AG09309 (cell line): ENCODE measurements at regions not wholly inside any gene's neighbourhood (a gene's known extent, or its start where the extent isn't known, plus 50 kb on each side); places are given as distances from the start of the nearest gene placed in this dataset.

Experiments used
- DNase-seq: peaks from one replicate; pipeline ENCODE4 v3.0.0-alpha.2; 2010; ENCODE audit warnings: low read depth
- H3K4me3 ChIP-seq: 2 replicates; pipeline ENCODE4 v1.5.1; 2011; ENCODE audit warnings: mild to moderate bottlenecking, low read depth, low read length, moderate library complexity; ENCODE audit not compliant: control insufficient read depth
- TF ChIP-seq, protein P1 (sequence below): IDR thresholded peaks from 2 replicates; pipeline ENCODE4 v1.5.1; 2011; ENCODE audit warnings: mild to moderate bottlenecking, low read depth, low read length, inconsistent platforms; ENCODE audit not compliant: insufficient read depth, control insufficient read depth; ENCODE audit errors: missing control alignments

GRCh38 chr13:52961256-52961910 is 67.2 kb upstream of the OLFM4 start:
- no peak for DNase-seq
- TF ChIP-seq, protein P1, sequence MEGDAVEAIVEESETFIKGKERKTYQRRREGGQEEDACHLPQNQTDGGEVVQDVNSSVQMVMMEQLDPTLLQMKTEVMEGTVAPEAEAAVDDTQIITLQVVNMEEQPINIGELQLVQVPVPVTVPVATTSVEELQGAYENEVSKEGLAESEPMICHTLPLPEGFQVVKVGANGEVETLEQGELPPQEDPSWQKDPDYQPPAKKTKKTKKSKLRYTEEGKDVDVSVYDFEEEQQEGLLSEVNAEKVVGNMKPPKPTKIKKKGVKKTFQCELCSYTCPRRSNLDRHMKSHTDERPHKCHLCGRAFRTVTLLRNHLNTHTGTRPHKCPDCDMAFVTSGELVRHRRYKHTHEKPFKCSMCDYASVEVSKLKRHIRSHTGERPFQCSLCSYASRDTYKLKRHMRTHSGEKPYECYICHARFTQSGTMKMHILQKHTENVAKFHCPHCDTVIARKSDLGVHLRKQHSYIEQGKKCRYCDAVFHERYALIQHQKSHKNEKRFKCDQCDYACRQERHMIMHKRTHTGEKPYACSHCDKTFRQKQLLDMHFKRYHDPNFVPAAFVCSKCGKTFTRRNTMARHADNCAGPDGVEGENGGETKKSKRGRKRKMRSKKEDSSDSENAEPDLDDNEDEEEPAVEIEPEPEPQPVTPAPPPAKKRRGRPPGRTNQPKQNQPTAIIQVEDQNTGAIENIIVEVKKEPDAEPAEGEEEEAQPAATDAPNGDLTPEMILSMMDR: no peak
- H3K4me3 ChIP-seq: no peak overlapping the region

- TF ChIP-seq, protein P1: no peak
- DNase-seq: no peak
- H3K4me3 ChIP-seq: no peak overlapping the region
These were observed 73.1 kb upstream of the OLFM4 start for GRCh38 chr13:52955472-52955874.

DNA sequence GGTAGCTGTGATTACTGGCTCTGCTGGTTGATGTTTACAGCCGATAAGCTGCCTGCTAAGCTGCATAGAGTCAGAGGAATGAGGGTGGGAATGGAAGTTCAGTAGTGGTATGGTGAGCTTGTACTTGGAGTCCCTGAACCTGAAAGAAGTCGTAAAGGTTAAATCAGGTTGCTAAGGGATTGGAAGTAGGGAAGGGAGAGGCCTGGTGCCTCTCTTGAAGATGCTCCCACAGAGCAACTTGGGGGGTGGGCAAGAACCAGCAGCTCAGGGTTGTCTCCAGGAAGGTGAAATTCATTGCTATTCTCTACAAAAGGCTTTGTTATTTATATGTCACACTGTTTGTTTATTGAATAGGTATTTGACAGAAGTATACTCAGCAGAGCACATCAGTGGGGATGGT is 73.8 kb upstream of the OLFM4 start:
- no peak for DNase-seq
- no peak overlapping the region for H3K4me3 ChIP-seq
- TF ChIP-seq, protein P1: no peak

DNA sequence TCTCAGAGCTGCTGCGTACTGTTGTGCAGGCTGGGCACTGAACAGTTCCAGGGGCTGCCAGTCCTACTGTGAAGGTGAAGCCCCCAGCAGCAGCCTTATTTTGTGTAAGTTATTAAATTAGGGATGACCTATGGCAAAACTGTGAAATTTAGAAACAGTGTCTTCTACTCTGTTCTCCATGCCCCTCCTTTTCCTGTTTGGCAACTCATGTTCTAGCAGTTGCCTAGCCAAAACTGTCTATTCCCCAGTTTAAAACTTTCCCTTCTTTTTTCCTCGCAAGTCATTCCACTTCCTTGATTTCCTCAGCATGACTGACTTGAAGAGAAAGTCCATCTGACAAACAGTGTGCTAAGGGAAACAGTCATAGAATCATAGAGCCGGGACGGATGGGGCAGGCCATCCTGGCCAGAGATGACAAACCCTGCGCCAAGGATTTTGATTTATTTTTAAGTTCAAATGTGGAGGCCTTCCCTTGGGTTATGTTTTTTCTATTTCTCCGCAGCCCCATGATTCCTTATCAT is 78.1 kb upstream of the OLFM4 start:
- no peak overlapping the region for H3K4me3 ChIP-seq
- TF ChIP-seq, protein P1: no peak
- DNase-seq: no peak

DNA sequence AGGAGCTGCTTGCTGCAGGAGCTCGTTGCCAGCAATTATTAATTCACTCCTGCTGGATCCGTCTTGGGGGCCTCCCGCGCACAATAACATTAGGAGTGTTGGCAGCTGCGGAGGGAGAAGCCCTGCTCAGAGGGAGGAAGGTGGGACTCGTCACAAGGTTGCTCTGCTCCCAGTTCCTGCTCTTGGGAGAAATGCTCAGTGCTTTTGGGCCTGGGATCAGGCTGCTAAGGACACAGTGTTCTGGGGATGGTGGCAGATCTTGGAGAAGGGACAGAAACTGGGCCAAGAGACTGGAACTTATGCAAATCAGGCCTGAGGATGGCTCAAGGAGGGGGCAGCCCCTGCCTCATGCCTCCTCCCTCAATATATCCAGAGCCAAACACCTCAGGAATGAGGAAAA is 78.9 kb upstream of the OLFM4 start:
- TF ChIP-seq, protein P1: no peak
- DNase-seq: no peak
- H3K4me3 ChIP-seq: no peak overlapping the region

- DNase-seq: no peak
These were observed 79.6 kb upstream of the OLFM4 start for GRCh38 chr13:52949044-52949443.

More at GRCh38 chr13:52949044-52949443, 79.6 kb upstream of the OLFM4 start:
- TF ChIP-seq, protein P1: no peak
- H3K4me3 ChIP-seq: no peak overlapping the region
